GM19397 (cell line): ENCODE measurements at regions not wholly inside any gene's neighbourhood (a gene's known extent, or its start where the extent isn't known, plus 50 kb on each side); places are given as distances from the start of the nearest gene placed in this dataset.

ENCODE experiments used
- ATAC-seq: cut with Tn5 transposase; IDR thresholded peaks from one replicate; pipeline ENCODE4 v1.9.1; 2021; ENCODE audit warnings: mild to moderate bottlenecking, moderate library complexity; ENCODE audit not compliant: unreplicated experiment

DNA sequence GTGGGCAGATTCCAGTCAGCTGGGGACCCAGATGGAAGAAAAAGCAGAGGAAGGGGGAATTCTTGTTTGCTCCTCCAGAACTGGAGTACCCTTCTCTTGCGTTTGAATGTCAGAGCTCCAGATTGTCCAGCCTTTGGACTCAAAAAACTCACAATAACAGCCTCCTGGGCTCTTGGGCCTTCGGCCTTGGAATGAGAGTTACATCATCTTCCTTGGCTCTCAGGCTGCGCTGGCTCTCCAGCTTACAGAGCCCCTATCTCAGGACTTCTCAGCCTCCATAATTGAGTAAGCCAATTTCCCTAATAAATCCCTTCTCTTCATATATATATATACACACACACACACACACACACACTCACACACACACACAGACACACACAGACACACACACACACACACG is 1215.7 kb upstream of the SLC10A2 start:
- no peak for ATAC-seq

DNA sequence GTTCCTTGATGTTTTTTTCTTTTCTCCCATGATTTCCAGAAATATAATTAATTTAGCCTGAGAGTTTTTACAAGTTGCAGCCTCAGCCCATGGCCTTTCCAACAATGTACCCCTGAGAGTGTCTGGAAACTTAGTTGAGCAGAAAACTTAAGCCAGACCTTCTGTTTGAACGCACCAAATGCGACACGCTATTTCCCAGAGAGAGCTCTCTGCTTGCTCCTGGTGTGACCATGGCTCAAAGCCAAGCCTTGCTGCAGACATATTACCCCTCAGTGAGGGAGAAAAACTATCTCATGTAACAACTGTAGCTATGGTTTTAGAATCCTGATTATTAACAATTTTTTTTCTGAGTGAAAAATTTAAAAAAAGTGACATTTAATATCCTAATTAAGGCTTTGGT is 1204.5 kb upstream of the SLC10A2 start:
- ATAC-seq, result no peak

DNA sequence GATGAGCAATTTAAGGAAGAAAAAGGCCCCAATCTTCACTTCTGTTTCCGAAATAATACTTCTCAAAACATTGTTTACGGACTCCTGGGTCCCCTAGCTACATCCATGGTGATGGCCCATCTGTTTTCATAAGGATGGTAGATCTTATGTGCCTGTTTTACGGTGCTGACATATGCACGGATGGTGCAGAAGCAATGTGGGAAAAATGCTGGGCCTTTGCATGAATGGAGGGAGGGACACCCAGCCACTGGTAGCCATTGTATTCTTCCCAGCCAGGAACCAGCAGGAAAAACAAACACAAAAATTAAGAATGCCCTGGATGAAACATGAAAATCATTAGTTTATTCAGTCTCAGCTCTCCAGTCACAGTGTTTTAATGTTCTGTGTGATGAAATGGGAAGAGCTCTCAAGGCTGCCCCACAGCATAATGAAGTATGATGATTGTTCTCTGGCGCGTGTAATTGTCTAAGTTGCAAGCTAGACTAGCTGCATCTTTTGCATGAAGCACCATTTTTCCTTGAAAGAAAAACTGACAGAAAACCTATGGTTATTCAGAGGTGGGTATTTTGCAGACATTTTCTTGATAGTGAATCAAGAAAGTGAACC is 1201.1 kb upstream of the SLC10A2 start:
- ATAC-seq, result no peak

DNA sequence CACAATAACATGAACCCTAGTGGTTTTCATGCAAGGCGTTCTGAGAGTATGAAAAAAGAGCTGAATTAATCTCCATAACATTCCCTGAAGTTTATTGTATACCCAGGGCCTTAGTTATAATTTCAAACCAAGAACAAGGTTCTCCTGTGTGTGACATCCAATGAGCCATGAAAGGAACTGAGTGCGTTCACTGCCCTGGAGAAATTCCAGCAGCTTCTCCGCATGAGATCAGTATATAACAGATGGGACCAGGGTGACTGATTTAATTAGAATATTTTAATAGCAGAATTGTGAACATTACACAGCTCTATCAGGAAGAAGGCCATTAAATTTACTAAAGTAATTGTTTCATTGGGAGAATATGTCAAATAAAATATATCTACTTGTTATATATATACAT is 1190.5 kb upstream of the SLC10A2 start:
- ATAC-seq, result no peak

DNA sequence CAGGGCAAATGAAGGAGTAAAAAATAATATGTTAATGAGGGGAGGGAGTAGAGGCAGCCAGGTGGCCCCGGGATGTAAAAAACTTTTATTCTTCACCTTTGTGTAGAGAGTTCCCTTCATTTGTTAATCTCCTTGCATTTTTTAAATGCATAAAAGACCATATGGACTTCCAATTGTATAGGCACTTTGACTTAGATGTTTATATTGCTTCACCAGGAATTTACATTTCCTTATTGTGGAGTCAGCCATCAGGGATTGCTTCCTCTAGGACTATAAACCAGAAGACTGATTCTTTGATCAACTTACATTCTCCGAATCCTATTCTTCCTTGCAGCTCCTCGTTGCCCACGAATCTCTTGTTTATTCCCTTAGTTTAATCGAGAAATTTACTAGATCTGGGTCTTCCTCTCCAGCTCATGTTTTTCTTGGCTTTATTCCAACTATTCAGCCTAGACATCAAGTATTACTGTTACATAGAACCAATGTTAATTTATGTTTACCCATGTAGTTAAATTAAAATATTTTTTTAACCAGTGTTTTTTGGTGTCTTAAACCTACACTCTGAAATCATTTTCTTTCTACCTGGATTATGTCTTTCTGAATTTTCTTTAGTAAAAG is 1187.0 kb upstream of the SLC10A2 start:
- no peak for ATAC-seq

DNA sequence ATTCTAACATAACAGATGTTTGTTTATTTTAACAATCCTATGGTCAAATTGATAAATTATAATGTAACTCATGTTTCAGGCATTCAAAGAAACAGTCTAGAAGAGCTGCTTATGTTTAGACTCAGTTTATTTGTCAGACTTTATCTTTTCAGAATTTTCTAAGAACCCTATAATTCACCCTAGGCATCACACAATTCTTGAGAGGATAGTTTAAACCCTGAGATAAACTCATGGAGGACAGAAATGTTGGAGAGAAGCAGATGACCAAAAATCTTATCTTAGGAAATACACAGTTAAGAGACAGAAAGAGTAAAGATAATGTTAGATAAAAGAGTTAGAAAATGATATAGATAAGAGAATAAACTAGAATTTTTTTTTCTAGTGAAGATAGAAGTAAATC is 1185.7 kb upstream of the SLC10A2 start:
- ATAC-seq, result no peak

DNA sequence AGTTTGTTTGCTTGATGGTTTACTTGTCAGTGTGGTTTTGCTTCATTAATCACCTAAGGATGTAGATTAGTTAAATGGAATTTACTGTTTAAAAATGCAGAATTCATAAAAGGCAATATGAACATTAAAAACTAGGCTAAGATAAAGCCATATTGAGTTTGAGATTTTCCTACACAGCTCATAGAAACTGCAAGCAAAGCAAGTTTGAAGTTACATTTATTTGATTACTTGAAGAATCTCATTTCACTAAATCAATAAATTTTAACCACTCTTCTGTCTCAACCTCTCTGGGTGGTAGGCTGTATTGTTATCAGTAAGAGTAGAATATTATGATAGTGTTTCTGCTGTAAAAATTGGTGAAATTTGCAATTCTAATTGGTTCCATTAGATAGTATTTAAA is 1180.7 kb upstream of the SLC10A2 start:
- ATAC-seq, result no peak

DNA sequence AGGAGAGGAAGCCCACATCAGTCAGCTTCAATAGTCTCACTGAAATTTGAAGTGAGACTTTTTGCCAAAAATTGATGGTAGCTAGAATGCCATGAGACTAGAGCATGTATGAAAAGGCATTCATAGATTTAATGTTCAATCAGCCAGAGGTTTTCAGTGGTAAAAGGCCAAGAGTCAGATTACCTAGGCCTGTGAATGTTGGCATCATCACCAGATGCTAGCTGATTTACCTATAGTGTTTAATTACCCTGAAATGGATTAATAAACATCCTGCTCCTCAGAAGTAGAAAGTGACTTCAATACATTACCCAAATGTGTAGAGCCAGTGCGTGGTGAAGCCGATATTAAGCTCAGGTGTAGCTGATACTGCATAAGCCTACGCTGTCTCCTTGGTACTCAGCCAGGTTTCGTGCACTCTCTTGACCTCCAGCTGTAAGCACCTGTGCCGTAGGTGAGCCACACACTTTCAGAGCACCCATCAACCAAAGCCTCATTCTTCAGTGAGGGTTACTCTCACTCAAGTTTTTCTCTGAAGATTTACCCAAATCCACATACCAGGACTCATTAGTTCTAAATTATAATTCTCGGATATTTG is 1140.3 kb upstream of the SLC10A2 start:
- no peak for ATAC-seq

DNA sequence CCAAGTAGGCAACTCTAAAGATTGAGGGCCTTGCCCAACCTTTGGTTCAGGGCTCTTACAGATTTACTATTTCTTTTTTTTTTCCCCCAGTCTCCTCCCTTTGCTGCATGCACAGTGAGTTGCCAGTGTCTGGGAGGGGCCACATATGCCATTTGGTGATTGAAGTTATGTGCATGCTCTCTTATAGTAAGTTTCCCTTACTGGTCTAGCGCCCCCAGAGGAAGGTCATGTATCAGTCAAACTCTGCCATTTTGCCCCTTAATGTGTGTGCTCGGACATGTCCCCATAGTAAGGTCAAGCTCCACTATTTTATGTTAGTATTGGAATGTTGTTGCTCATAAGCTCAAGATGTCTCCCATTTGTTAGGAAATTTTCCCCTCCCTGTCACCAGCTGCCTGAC is 1138.0 kb upstream of the SLC10A2 start:
- ATAC-seq, result no peak

DNA sequence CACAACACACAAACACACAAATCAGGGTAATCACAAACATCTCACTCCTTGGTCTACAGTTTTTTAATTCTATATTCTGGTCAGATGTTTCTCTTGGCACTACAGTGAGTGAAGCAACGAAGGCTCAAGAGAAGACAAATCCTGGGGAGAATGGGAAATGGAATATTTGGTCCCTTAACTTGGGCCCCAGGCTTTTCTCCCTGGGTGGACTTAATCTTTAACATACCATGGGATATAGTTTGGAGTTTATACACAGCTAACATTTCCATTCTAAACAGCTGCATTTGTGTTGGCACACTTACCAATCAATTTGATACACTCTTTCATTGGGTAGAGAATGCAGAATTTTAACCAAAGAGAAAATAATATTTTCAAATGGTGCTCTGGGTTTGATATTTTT is 1132.6 kb upstream of the SLC10A2 start:
- ATAC-seq, result no peak

DNA sequence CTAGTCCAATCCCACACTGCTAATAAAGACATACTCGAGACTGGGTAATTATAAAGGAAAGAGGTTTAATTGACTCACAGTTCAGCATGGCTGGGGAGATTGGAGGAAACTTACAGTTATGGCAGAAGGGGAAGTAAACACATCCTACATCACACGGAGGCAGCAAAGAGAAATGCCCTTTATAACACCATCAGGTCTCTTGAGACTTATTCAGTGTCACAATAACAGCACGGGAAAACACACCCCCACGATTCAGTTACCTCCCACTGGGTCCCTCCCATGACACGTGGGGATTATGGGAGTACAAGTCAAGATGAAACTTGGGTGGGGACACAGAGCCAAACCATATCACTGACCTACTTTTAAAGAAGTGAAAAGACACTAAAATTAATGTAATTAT is 1130.4 kb upstream of the SLC10A2 start:
- ATAC-seq, result no peak

DNA sequence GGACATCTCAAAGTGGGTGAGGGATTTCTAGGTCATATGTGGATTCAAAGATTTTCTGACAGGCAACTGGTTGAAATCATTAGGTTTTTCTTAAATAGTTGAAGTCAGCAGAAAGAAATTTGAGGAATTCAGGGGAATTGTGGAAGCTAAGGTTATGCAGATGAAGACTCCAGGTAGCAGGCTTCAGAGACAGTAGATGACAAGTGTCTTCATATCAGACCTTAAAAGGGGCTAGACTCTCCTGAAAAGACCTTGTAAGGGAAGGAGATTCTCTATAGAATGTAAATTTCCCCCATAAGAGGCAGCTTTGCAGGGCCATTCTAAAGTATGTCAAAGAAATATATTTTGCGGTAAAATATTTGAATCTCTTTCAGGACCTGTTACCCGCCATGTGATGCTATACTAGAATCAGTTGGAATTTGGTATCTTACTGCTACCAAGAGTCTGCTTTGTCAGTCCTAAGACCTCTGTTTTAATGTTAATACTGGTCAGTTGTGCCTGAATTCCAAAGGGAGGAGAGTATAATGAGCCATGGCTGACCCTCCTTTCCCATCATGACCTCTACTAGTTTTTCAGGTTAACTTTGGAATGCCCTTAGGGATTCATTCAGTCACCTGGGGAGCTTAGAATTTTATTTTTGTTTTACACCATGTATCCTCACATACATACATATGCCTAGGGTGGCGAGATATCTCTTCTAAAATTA is 1115.5 kb upstream of the SLC10A2 start:
- ATAC-seq, result no peak

DNA sequence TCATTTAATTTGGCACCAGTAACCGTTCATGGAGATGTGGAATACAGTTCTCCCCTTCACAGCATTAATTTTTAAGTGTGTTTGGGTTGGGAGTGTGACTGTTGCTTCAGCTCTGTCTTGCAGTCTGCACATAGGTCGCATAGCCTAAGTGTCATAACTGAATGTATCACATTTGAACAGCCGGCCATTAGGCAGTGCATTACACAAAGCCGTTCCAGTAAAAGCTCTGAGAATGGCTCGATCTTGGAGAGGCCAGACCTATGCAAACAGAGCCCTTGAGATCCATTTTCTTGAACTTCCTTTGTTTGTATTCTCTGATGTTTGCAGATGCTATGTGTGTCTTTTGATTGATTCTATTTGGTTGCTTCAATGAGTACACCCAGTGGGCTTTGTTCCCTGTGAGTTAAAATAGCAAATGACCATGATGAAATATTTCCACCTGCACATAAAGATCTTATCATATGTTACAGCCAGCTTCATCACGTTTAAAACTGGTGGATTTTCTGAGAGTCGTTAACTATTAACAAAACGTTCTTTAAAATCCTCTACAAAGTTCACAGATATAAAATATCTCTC is 1104.9 kb upstream of the SLC10A2 start:
- no peak for ATAC-seq

DNA sequence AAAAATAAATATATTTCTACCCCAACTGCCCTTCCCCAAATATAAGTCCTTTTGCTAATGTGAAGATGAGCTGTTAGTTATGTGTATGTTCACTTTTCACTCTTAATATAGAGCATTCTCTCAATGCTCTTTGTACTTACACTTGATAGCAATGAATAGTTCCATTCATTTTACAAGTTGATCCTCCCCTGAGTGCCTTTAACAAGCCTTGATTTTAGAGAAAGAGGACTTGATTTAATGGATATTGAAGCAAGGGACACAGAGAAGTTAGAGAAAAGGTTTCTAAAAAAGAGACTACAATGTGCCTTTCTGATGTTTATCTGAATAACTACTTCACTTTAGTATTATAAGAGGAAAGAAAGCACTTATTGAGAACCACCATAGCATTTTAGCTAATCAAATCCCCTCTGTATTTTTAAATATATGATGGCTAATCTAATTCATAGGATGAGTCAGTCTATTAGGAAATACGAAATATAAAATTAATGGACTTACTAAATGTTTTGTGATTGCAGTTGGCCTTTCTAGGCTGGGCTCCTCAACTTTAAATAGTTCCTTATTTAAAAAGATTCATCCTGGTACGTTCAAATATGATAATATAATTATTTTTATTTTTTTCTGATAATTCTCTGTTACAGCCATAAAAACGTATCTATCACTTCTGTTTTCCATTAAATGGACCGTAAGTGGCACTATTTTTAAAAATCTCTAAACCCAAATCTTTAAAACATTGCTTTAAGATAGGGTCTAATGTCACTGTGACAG is 1097.8 kb upstream of the SLC10A2 start:
- ATAC-seq, result no peak

DNA sequence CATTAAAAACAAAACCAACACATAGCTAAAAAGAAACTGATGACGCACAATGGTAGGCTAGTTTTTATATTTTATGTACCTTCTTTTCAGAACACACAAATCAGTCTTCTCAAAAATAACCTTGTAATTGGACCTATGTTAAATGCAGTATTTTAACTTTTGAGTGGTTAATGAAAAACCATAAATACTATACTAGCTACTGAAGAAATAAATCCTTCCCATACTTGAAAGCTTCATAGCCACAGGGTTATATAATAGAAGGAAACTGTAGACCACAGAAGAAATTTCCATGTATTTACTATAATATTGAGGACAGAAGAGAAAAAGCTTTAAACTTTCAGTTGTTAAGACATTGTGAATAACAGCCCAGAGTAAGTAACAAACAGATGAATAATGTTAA is 1094.3 kb upstream of the SLC10A2 start:
- no peak for ATAC-seq

DNA sequence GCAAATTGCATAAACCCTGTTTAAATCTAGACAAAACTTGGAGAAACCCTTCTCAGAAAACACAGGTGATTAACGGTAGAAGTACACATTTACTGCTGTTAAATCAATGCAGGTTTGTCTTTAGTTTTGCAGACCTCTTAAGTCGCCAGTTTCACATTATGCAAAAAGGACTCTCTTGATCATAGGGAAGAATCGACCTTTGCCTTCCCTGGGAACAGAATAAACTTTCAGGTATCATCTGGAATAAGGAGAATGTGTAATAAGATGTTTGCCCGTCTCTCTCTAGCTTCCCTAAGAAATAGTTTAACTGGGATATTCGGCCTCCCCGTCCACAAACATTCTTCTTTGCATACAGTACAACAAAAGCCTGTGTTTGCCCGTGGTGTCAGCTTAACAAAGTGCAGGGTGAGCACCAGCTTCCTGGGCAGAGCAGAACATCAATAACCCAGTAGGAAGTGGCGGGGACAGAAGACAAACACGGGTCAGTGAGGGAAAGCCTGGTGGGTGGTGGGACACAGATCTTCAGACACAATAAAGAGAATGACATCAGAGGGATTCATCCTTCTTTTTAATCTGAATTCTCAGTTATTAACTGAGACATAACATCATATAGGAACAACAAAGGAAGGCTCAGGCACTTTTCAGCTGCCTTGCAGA is 1077.7 kb upstream of the SLC10A2 start:
- no peak for ATAC-seq

DNA sequence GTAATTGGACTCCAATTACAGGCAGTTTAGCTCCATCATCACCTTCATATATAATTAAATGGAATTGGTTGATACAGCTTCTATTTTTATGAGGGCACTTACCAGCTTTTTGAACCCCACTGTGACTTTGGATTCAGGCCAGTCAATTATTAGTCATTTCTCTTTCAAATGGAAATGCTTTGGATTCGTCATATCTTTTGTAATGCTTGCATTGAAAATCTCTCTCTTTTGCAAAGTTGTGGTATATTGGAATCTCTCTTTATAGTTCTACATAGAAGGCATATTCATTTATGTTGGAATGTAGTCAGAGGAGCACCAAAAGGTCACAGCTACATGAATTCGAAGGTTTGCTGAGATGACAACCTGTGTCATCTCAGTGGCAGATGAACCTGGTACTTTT is 1074.3 kb upstream of the SLC10A2 start:
- no peak for ATAC-seq

DNA sequence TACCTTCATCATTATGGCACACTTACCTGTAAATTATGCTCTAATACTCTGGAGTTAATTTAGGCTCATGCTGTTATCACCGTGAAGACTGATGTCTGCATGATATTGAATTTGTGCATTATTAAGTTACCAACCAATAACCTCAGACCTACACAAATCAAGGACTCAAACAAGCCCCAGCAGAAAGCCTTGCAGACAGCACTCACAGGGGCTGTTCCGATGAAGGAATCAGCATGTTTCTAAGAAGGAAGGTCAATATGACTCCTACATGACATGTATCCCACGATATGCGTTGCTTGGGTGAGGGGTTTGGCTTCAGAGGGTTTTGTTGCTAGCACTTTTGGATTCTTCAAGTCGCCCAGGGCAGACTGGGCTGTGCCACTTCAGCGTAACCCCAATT is 1071.2 kb upstream of the SLC10A2 start:
- no peak for ATAC-seq

DNA sequence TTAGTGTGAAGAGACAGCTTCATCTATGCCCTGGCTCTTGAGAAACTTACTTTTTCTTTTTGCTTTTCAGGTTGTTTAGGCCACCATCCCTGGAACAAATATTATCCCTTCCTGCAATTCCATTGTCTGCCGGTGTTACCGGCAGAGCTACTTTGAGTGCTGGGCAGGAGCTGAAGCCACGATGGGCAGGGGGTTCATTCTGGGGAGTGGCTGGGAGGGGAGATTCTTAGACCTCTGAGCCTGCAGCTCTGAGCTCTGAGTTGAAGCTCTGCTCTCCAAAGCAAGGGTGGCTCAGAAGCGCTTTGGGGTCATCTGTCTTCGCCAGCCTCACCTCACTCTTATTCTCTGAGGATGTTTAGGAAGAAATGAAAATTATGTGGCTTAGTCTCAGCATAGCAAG is 1066.6 kb upstream of the SLC10A2 start:
- ATAC-seq, result no peak

DNA sequence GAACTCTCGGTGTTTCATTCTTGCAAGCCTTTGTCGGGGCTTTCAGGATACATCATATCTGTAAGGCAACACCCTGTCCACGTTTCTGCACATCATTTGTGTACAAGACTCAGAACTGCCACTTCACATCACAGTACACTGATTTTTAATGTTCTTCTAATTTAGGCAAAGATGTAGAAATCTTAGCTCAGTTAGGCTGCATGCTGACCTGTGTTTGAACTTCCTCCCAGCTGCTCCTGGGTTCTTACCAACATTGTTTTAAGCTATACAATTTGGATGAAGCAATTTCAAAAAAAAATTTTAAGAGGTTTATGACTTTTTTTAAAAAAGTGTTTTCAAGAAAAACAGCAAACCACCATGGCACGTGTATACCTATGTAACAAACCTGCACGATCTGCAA is 1047.9 kb upstream of the SLC10A2 start:
- no peak for ATAC-seq

DNA sequence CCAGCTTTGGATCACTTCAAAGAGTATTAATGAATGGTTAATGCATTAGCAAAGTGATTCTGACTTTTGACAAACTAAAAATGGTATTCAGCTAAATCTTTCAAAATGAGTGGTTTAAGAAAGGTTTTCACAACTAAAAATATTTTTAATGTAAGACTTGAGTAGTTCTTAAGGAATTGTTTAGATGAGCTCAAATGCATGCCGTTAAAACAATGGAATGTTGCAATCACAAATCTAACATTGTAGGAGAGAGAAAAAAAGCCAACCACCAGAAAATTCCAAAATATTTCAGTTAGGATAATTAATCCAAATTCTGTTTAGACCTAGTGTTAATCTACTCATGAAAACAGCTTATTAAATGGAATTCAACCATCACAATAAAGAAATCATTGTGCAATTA is 1044.8 kb upstream of the SLC10A2 start:
- ATAC-seq, result no peak
